Osteoblast (primary cell): ENCODE measurements at regions not wholly inside any gene's neighbourhood (a gene's known extent, or its start where the extent isn't known, plus 50 kb on each side); places are given as distances from the start of the nearest gene placed in this dataset.
A peak's percentile ranks its signal among the peaks of the same experiment; 100 is the strongest.

Source experiments
- DNase-seq: peaks from one replicate; pipeline ENCODE4 v3.0.0; 2011; ENCODE audit warnings: low spot score, mixed read lengths; ENCODE audit not compliant: insufficient read length; ENCODE audit errors: missing footprints
- H2AFZ ChIP-seq: 2 replicates; pipeline ENCODE4 v1.6.0; 2011; ENCODE audit warnings: mild to moderate bottlenecking, low read length
- H3K27ac ChIP-seq: 2 replicates; pipeline ENCODE4 v1.5.1; 2011; ENCODE audit warnings: mild to moderate bottlenecking, low read depth, low read length, moderate library complexity
- H3K27me3 ChIP-seq: 2 replicates; pipeline ENCODE4 v1.6.0; 2012; ENCODE audit warnings: mild to moderate bottlenecking, control low read depth, inconsistent platforms, low read length, moderate library complexity; ENCODE audit not compliant: insufficient read depth
- H3K36me3 ChIP-seq: 2 replicates; pipeline ENCODE4 v1.5.1; 2011; ENCODE audit warnings: mild to moderate bottlenecking, low read length, control low read depth, moderate library complexity; ENCODE audit not compliant: insufficient read depth
- H3K4me1 ChIP-seq: 2 replicates; pipeline ENCODE4 v1.5.1; 2011; ENCODE audit warnings: mild to moderate bottlenecking, low read length, control low read depth, moderate library complexity; ENCODE audit not compliant: insufficient read depth
- H3K4me2 ChIP-seq: 2 replicates; pipeline ENCODE4 v1.6.0; 2011; ENCODE audit warnings: mild to moderate bottlenecking, low read length; ENCODE audit not compliant: insufficient read depth
- H3K4me3 ChIP-seq: fragments of 200-600 bp; sonication (generic); 3 replicates; pipeline ENCODE4 v1.5.1; 2012; ENCODE audit warnings: mild to moderate bottlenecking, low read length, inconsistent platforms; ENCODE audit not compliant: insufficient read depth
- H3K79me2 ChIP-seq: 2 replicates; pipeline ENCODE4 v1.6.0; 2012; ENCODE audit warnings: mild to moderate bottlenecking, low read length, control low read depth, inconsistent platforms; ENCODE audit not compliant: insufficient read depth
- H3K9me3 ChIP-seq: 2 replicates; pipeline ENCODE4 v1.5.1; 2011; ENCODE audit warnings: low read depth, low read length, control low read depth
- H4K20me1 ChIP-seq: 2 replicates; pipeline ENCODE4 v1.6.0; 2012; ENCODE audit warnings: mild to moderate bottlenecking, low read length, control low read depth; ENCODE audit not compliant: insufficient read depth
- CTCF ChIP-seq: IDR thresholded peaks from 2 replicates; pipeline ENCODE4 v1.5.1; 2011; ENCODE audit warnings: mild to moderate bottlenecking, low read depth, low read length, moderate library complexity; ENCODE audit errors: extremely low read depth

GRCh38 chr20:61050336-61050890 is 201.6 kb upstream of the CDH4 start:
- H3K79me2 ChIP-seq = no peaks in the 10 kb centered on the region
- TF ChIP-seq CTCF = no peak
- no peaks in the 10 kb centered on the region for H3K4me1 ChIP-seq
- H2AFZ ChIP-seq = no peak overlapping the region
- no peak overlapping the region for H3K4me3 ChIP-seq
- no peaks in the 10 kb centered on the region for H3K36me3 ChIP-seq
- no peak overlapping the region for H3K27ac ChIP-seq
- no peaks in the 10 kb centered on the region for H3K27me3 ChIP-seq
- DNase-seq = no peak
- no peaks in the 10 kb centered on the region for H3K9me3 ChIP-seq
- H3K4me2 ChIP-seq = no peak overlapping the region
- H4K20me1 ChIP-seq = no peaks in the 10 kb centered on the region

GRCh38 chr20:61052195-61052750 is 199.8 kb upstream of the CDH4 start:
- TF ChIP-seq CTCF = no peak
- H3K36me3 ChIP-seq = no peaks in the 10 kb centered on the region

GRCh38 chr20:61052776-61053442 is 199.2 kb upstream of the CDH4 start:
- Histone ChIP-seq H2AFZ (no peak overlapping the region), H3K27me3 (no peaks in the 10 kb centered on the region), H3K4me1 (no peaks in the 10 kb centered on the region), H3K4me3 (no peak overlapping the region), H3K4me2 (no peak overlapping the region), H3K36me3 (no peaks in the 10 kb centered on the region), H3K79me2 (no peaks in the 10 kb centered on the region), H3K9me3 (no peaks in the 10 kb centered on the region), H3K27ac (no peak overlapping the region), H4K20me1 (no peaks in the 10 kb centered on the region)
- DNase-seq = peak; percentile 10
- no peak for TF ChIP-seq CTCF

More at GRCh38 chr20:61052195-61052750, 199.8 kb upstream of the CDH4 start:
- H3K79me2 ChIP-seq = no peaks in the 10 kb centered on the region
- H2AFZ ChIP-seq = no peak overlapping the region
- no peaks in the 10 kb centered on the region for H3K4me1 ChIP-seq
- no peak for DNase-seq
- H4K20me1 ChIP-seq = no peaks in the 10 kb centered on the region
- H3K4me2 ChIP-seq = no peak overlapping the region
- H3K27me3 ChIP-seq = no peaks in the 10 kb centered on the region
- H3K27ac ChIP-seq = no peak overlapping the region
- H3K9me3 ChIP-seq = no peaks in the 10 kb centered on the region
- no peak overlapping the region for H3K4me3 ChIP-seq

- no peak for DNase-seq
- no peaks in the 10 kb centered on the region for H3K79me2 ChIP-seq
- H2AFZ ChIP-seq = no peak overlapping the region
- no peak overlapping the region for H3K27ac ChIP-seq
- H3K36me3 ChIP-seq = no peaks in the 10 kb centered on the region
- TF ChIP-seq CTCF = no peak
- no peak overlapping the region for H3K4me2 ChIP-seq
- no peaks in the 10 kb centered on the region for H3K9me3 ChIP-seq
- H4K20me1 ChIP-seq = no peaks in the 10 kb centered on the region
- no peak overlapping the region for H3K4me3 ChIP-seq
- no peaks in the 10 kb centered on the region for H3K4me1 ChIP-seq
- H3K27me3 ChIP-seq = no peaks in the 10 kb centered on the region
Observed at GRCh38 chr20:61053487-61053886, 198.6 kb upstream of the CDH4 start.
